Tibial nerve (tissue), 4 donors: ENCODE measurements at regions not wholly inside any gene's neighbourhood (a gene's known extent, or its start where the extent isn't known, plus 50 kb on each side); places are given as distances from the start of the nearest gene placed in this dataset.

Source experiments
- DNase-seq, 2 donors: peaks; one replicate each; pipeline ENCODE4 v3.0.0-alpha.2; 2019; ENCODE audit warnings: low spot score in 2 of 2
- H3K27ac ChIP-seq, 4 donors: fragments of 200-600 bp; sonication (generic) in 3 of 4; one replicate each; pipeline ENCODE4 v1.5.1; 2017 to 2019; ENCODE audit warnings: mild to moderate bottlenecking in 1 of 4
- H3K27me3 ChIP-seq, 2 donors: fragments of 200-600 bp; sonication (generic) in 1 of 2; one replicate each; pipeline versions ENCODE4 v1.5.1 to v1.6.0; 2017 to 2019
- H3K36me3 ChIP-seq, 3 donors: fragments of 200-600 bp; sonication (generic); one replicate each; pipeline ENCODE4 v1.5.1; 2018 to 2019
- H3K4me1 ChIP-seq, 4 donors: fragments of 200-600 bp; sonication (generic) in 3 of 4; one replicate each; pipeline ENCODE4 v1.5.1; 2017 to 2019
- H3K4me3 ChIP-seq, 4 donors: fragments of 200-600 bp; sonication (generic) in 3 of 4; one replicate each; pipeline ENCODE4 v1.5.1; 2017 to 2019; ENCODE audit warnings: mild to moderate bottlenecking in 1 of 4, moderate library complexity in 1 of 4
- H3K9me3 ChIP-seq, 4 donors: fragments of 200-600 bp; sonication (generic) in 3 of 4; one replicate each; pipeline ENCODE4 v1.5.1; 2017 to 2019
- CTCF ChIP-seq, 5 experiments: fragments of 200-600 bp in 3 of 5; fragments of 450-650 bp in 2 of 5; sonication (generic) in 3 of 5; IDR thresholded peaks; one replicate each; pipeline ENCODE4 v1.5.1; 2016 to 2019; ENCODE audit warnings: antibody characterized with exemption in 5 of 5, mild to moderate bottlenecking in 3 of 5, moderate library complexity in 2 of 5
- EP300 ChIP-seq, 2 donors: sonication (generic); formaldehyde crosslinking; IDR thresholded peaks; one replicate each; pipeline ENCODE4 v1.6.1; 2017; ENCODE audit warnings: antibody characterized with exemption in 2 of 2, mild to moderate bottlenecking in 1 of 2
- POLR2A ChIP-seq, 2 donors: fragments of 450-650 bp; IDR thresholded peaks; one replicate each; pipeline ENCODE4 v1.6.1; 2017; ENCODE audit warnings: antibody characterized with exemption in 2 of 2, mild to moderate bottlenecking in 2 of 2, moderate library complexity in 2 of 2
- WGBS, 2 donors: methylation state at CpG; one replicate each; pipeline ENCODE4 v1.1.5; 2018; 5-methylcytosine and 5-hydroxymethylcytosine counted together

DNA sequence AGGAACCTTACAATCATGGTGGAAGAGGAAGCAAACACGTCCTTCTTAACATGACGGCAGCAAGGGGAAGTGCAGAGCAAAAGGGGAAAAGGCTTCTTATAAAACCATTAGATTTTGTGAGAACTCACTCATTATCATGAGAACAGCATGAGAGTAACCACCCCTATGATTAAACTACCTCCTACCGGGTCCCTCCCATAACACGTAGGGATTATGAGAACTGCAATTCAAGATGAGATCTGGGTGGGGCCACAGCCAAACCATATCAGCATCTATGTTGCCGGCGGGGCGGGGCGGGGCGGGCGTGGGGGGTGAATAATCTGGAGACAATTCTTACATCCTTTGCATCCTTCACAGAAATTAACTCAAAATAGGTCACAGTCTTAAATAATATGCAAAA lies 58.8 kb upstream of the GFPT2 start:
- Histone ChIP-seq H3K4me3 (no peak overlapping the region), H3K36me3 (no peaks in the 10 kb centered on the region), H3K27me3 (no peaks in the 10 kb centered on the region), H3K4me1 (no peaks in the 10 kb centered on the region), H3K9me3 (peaks cover 0 to 25% (median 0%) of the 10 kb centered on the region in 4 donors), H3K27ac (no peak overlapping the region)
- WGBS, 2 donors = 88 to 92% methylated on average over 10 of the region's 10 CpGs
- TF ChIP-seq CTCF (IDR thresholded peaks at IDR 0.05) = no peak
- no peak for TF ChIP-seq EP300 (IDR thresholded peaks at IDR 0.05)
- TF ChIP-seq POLR2A (IDR thresholded peaks at IDR 0.05) = no peak
- DNase-seq = no peak

DNA sequence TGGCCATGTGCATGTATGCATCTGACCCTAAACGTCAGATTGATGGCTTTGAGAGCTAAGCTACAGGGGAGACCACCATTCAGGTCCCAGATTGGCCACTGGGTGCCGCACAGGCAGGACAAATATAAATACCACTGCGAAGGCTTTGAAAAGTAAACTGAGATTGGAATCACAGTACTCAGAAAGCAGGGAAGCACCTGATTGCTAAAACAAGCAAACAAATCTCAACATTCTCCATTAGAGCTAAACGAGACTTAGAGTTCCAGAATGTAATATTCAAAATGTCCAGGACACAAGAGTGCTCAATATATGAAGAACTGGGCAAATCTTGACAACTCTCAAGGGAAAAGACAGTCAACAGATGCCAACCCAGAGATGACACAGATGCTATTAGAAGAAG lies 61.0 kb upstream of the GFPT2 start:
- no peak for DNase-seq
- TF ChIP-seq CTCF (IDR thresholded peaks at IDR 0.05) (no peak), POLR2A (IDR thresholded peaks at IDR 0.05) (no peak), EP300 (IDR thresholded peaks at IDR 0.05) (no peak)
- 76 to 80% methylated on average over 4 of the region's 4 CpGs for WGBS, 2 donors

DNA sequence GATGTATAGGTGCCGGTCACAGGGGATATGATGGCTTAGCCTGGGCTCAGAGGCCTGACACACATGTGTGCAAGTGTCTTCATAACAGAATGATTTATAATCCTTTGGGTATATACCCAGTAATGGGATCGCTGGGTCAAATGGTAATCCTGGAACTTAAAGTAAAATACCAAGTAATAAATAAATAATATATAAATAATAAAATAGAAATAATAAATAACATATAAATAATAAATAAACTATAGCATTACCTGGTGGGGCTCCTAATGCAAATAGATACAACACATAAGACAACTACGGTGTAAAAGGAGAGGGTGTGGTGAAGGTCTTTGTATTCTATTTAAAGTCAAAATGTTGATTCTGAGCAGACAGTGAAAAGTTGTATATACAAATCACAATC lies 68.5 kb upstream of the GFPT2 start:
- no peak for DNase-seq
- H3K4me1 ChIP-seq = peaks cover 0 to 4% (median 2%) of the 10 kb centered on the region in 4 donors
- TF ChIP-seq CTCF (IDR thresholded peaks at IDR 0.05) = no peak
- no peak for TF ChIP-seq EP300 (IDR thresholded peaks at IDR 0.05)
- TF ChIP-seq POLR2A (IDR thresholded peaks at IDR 0.05) = no peak
- H3K36me3 ChIP-seq = no peaks in the 10 kb centered on the region
- H3K27ac ChIP-seq = no peak overlapping the region
- 90 to 91% methylated on average over 3 of the region's 3 CpGs for WGBS, 2 donors
- H3K27me3 ChIP-seq = no peaks in the 10 kb centered on the region
- H3K9me3 ChIP-seq = no peaks in the 10 kb centered on the region
- no peak overlapping the region for H3K4me3 ChIP-seq

More for the DNA sequence above, 61.0 kb upstream of the GFPT2 start:
- no peaks in the 10 kb centered on the region for H3K27me3 ChIP-seq
- no peaks in the 10 kb centered on the region for H3K36me3 ChIP-seq
- H3K4me3 ChIP-seq = no peak overlapping the region
- H3K4me1 ChIP-seq = no peaks in the 10 kb centered on the region
- no peak overlapping the region for H3K27ac ChIP-seq
- peaks cover 0 to 23% (median 0%) of the 10 kb centered on the region in 4 donors for H3K9me3 ChIP-seq

DNA sequence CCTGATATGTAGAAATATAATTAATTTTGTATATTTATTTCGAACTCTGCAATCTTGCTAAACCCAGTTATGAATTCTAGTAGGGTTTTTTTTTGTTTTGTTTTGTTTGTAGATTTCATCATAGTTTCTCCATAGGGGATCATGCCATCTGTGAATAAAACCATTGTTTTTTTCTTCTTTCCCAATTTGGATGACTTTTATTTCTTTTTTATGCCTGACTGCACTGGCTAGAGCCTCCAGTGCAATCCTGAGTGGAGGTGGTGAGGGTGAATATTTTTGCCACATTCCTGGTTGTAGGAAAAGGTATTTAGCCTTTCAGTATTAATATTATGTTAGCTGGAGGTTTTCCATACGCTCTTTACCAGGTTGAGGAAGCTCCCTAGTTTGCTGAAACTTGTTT lies 70.0 kb upstream of the GFPT2 start:
- no peak for TF ChIP-seq POLR2A (IDR thresholded peaks at IDR 0.05)
- no peak for TF ChIP-seq EP300 (IDR thresholded peaks at IDR 0.05)
- no peak for TF ChIP-seq CTCF (IDR thresholded peaks at IDR 0.05)
- Histone ChIP-seq H3K4me1 (peaks cover 0 to 4% (median 2%) of the 10 kb centered on the region in 4 donors), H3K9me3 (no peaks in the 10 kb centered on the region), H3K36me3 (no peaks in the 10 kb centered on the region), H3K27me3 (no peaks in the 10 kb centered on the region), H3K4me3 (no peak overlapping the region), H3K27ac (no peak overlapping the region)
- no peak for DNase-seq
- 60 to 61% methylated on average over 2 of the region's 2 CpGs for WGBS, 2 donors

- Histone ChIP-seq H3K36me3 (no peaks in the 10 kb centered on the region), H3K27ac (no peak overlapping the region), H3K27me3 (no peaks in the 10 kb centered on the region), H3K4me3 (no peak overlapping the region), H3K9me3 (no peaks in the 10 kb centered on the region), H3K4me1 (peaks cover 0 to 4% (median 2%) of the 10 kb centered on the region in 4 donors)
- no peak for TF ChIP-seq POLR2A (IDR thresholded peaks at IDR 0.05)
- TF ChIP-seq EP300 (IDR thresholded peaks at IDR 0.05) = no peak
- TF ChIP-seq CTCF (IDR thresholded peaks at IDR 0.05) = no peak
- WGBS, 2 donors = 80 to 84% methylated on average over 5 of the region's 5 CpGs
- no peak for DNase-seq
These were observed 70.5 kb upstream of the GFPT2 start for GRCh38 chr5:180423598-180423997.
